ENCODE measurements at regions not wholly inside any gene's neighbourhood (a gene's known extent, or its start where the extent isn't known, plus 50 kb on each side); places are given as distances from the start of the nearest gene placed in this dataset.

DNA sequence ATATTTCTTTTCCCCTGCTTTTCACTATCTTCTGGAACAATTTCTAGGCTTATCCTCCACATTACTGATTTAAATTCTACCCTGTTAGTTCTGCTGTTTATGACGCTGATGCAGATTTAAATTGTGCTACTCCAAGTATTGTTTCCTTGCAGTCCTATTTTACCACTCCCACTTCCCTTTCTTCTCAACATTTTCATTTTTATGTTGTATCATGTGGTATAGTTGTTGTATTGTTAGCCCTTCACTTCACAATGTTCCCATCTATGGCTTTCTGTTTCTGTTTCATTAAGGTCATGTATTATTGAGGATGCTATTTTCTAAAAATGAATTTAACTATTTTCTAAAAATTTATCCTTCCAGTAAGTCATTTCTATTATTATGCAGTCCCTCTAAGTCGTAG is 254.4 kb downstream of the NDUFS4 start:
- no peak overlapping the region for H3K27ac ChIP-seq (ENCODE audit: low read length in 2 of 2)
- H3K4me1 ChIP-seq (ENCODE audit: control insufficient read depth in 2 of 2, insufficient read depth in 2 of 2, low read length in 2 of 2): no peaks in the 10 kb centered on the region
- Mint-ChIP-seq H3K27ac (no peak overlapping the region), H3K4me3 (no peak overlapping the region), H3K4me1 (no peaks in the 10 kb centered on the region), H3K27me3 (no peaks in the 10 kb centered on the region), H3K9me3 (ENCODE audit: insufficient read depth) (no peaks in the 10 kb centered on the region)
- intact Hi-C loops (cut with micrococcal nuclease): no loop called here
- CTCF ChIA-PET: no interaction called here
- no peak overlapping the region for H2AFZ ChIP-seq (ENCODE audit: insufficient read depth, low read depth, low read length, poor library complexity, severe bottlenecking)
- no peaks in the 10 kb centered on the region for H4K20me1 ChIP-seq (ENCODE audit: control insufficient read depth, insufficient read depth, low read length, poor library complexity, severe bottlenecking)
- no peak overlapping the region for H3K4me3 ChIP-seq (ENCODE audit: control extremely low read depth in 1 of 5, extremely low read depth in 1 of 5, insufficient read depth in 1 of 5, low read depth in 2 of 5, low read length in 4 of 5)
- DNase-seq (no peak), ATAC-seq (ENCODE audit: low read depth) (no peak)
- no CpG with 5 or more reads among the region's 2 CpGs for WGBS (ENCODE audit: insufficient coverage)
- POLR2A ChIA-PET: no interaction called here
- TF ChIP-seq EZH2 (IDR thresholded peaks at IDR 0.05; ENCODE audit: borderline replicate concordance, insufficient read depth, low read depth, low read length, poor library complexity, severe bottlenecking): no peak
- TF ChIP-seq CTCF (IDR thresholded peaks at IDR 0.05): no peak
- no peaks in the 10 kb centered on the region for H3K9me3 ChIP-seq (ENCODE audit: control extremely low read depth in 1 of 3, control insufficient read depth in 2 of 3, insufficient read depth in 1 of 3, low read length in 2 of 3)
- no peaks in the 10 kb centered on the region for H3K36me3 ChIP-seq (replicated peaks in 1 of 2; ENCODE audit: control extremely low read depth in 1 of 2, control insufficient read depth in 1 of 2, extremely low read depth in 1 of 2, insufficient read depth in 2 of 2, low read length in 1 of 2)
- H3K79me2 ChIP-seq (ENCODE audit: control insufficient read depth, insufficient read depth, low read length): no peaks in the 10 kb centered on the region
- no peak overlapping the region for H3K9ac ChIP-seq (ENCODE audit: low read length)
- H3K27me3 ChIP-seq (replicated peaks in 1 of 4; ENCODE audit: control extremely low read depth in 1 of 4, control insufficient read depth in 3 of 4, insufficient read depth in 4 of 4, low read length in 3 of 4): no peaks in the 10 kb centered on the region
- H3K4me2 ChIP-seq (replicated peaks; ENCODE audit: low read depth, low read length, poor library complexity, severe bottlenecking): no peak overlapping the region

- TF ChIP-seq EZH2 (IDR thresholded peaks at IDR 0.05; ENCODE audit: borderline replicate concordance, insufficient read depth, low read depth, low read length, poor library complexity, severe bottlenecking) (no peak), CTCF (IDR thresholded peaks at IDR 0.05) (no peak)
- CTCF ChIA-PET: no interaction called here
These were observed 255.0 kb downstream of the NDUFS4 start for GRCh38 chr5:53815471-53815870.

More at GRCh38 chr5:53815471-53815870, 255.0 kb downstream of the NDUFS4 start:
- Mint-ChIP-seq H3K4me3 (no peak overlapping the region), H3K27ac (no peak overlapping the region), H3K4me1 (no peaks in the 10 kb centered on the region), H3K27me3 (no peaks in the 10 kb centered on the region), H3K9me3 (ENCODE audit: insufficient read depth) (no peaks in the 10 kb centered on the region)
- no peaks in the 10 kb centered on the region for H3K27me3 ChIP-seq (replicated peaks in 1 of 4; ENCODE audit: control extremely low read depth in 1 of 4, control insufficient read depth in 3 of 4, insufficient read depth in 4 of 4, low read length in 3 of 4)
- H3K4me2 ChIP-seq (replicated peaks; ENCODE audit: low read depth, low read length, poor library complexity, severe bottlenecking): no peak overlapping the region
- no peaks in the 10 kb centered on the region for H3K79me2 ChIP-seq (ENCODE audit: control insufficient read depth, insufficient read depth, low read length)
- ATAC-seq (ENCODE audit: low read depth) (no peak), DNase-seq (no peak)
- H3K36me3 ChIP-seq (replicated peaks in 1 of 2; ENCODE audit: control extremely low read depth in 1 of 2, control insufficient read depth in 1 of 2, extremely low read depth in 1 of 2, insufficient read depth in 2 of 2, low read length in 1 of 2): no peaks in the 10 kb centered on the region
- intact Hi-C loops (cut with micrococcal nuclease): no loop called here
- no peaks in the 10 kb centered on the region for H4K20me1 ChIP-seq (ENCODE audit: control insufficient read depth, insufficient read depth, low read length, poor library complexity, severe bottlenecking)
- no peak overlapping the region for H2AFZ ChIP-seq (ENCODE audit: insufficient read depth, low read depth, low read length, poor library complexity, severe bottlenecking)
- no CpG with 5 or more reads among the region's 2 CpGs for WGBS (ENCODE audit: insufficient coverage)
- H3K4me3 ChIP-seq (ENCODE audit: control extremely low read depth in 1 of 5, extremely low read depth in 1 of 5, insufficient read depth in 1 of 5, low read depth in 2 of 5, low read length in 4 of 5): no peak overlapping the region
- no peaks in the 10 kb centered on the region for H3K4me1 ChIP-seq (ENCODE audit: control insufficient read depth in 2 of 2, insufficient read depth in 2 of 2, low read length in 2 of 2)
- H3K27ac ChIP-seq (ENCODE audit: low read length in 2 of 2): no peak overlapping the region
- no peak overlapping the region for H3K9ac ChIP-seq (ENCODE audit: low read length)
- H3K9me3 ChIP-seq (ENCODE audit: control extremely low read depth in 1 of 3, control insufficient read depth in 2 of 3, insufficient read depth in 1 of 3, low read length in 2 of 3): no peaks in the 10 kb centered on the region
- POLR2A ChIA-PET: no interaction called here

Data from B cell (primary cell).